ENCODE measurements at regions not wholly inside any gene's neighbourhood (a gene's known extent, or its start where the extent isn't known, plus 50 kb on each side); places are given as distances from the start of the nearest gene placed in this dataset.
"Not testable (repeated sequence)": the region's sequence is repeated elsewhere in the genome, so short reads cannot be mapped to it uniquely, and the experiment has no call there.

DNA sequence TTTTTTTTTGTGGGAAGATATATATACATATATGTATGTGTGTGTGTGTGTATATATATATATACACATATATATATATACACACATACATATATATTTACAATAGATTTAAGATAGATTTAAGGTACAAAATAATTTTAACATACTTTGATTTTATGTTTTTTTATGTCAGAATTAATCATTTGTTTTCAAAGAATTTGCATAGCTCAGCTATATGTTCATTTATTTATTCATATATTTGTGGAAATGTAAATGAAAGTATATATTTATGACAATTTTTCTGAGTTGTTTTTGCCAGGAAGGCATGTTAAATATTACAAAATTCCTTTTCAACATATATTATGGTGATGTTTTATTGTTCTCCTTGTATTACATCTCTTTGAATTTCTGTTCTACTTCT lies 887.4 kb upstream of the NOVA1 start:
- DNase-seq (ENCODE audit: insufficient read length, low spot score), result no peak
- no peak for FAIRE-seq

DNA sequence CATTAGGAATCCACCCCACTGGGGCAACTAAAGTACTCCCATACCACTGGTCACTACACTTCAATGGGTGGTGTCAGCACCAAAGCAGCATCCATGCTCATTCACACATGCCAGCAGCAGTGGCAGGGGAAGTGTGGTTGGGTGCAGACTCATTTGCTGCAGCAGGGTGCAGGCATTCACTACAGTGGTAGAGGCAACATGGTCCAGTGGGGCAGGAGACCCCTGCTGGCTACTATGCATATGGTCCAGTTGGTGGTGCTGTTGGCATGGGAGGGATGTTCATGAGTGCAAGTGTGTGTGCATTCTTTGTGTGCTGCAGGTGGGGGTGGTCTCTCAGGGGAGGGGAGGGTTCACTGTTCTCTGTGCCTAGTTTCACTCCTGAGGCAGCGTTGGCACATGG lies 908.4 kb upstream of the NOVA1 start:
- peak; percentile 80 for FAIRE-seq
- DNase-seq (ENCODE audit: insufficient read length, low spot score), result no peak

DNA sequence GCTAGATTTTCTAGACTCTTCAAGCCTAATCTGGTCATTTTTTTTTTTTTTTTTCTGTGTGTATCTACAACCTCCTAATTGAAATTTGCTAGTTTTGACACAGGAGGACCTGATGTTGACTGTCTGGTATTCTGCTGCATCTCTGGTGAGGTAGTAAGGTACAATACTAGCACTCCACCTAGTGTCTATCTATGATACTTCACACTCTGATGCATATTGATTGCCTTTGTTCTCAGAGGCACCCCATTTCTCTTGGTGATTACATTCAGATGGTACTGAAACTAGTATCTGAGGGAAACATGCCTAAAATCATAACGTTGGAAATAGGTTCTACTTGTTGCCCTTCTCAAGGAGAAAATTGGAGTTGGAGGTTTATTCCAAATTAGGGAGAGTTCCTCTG lies 930.5 kb upstream of the NOVA1 start:
- DNase-seq (ENCODE audit: insufficient read length, low spot score) (peak; percentile 60), FAIRE-seq (peak; percentile 92)

DNA sequence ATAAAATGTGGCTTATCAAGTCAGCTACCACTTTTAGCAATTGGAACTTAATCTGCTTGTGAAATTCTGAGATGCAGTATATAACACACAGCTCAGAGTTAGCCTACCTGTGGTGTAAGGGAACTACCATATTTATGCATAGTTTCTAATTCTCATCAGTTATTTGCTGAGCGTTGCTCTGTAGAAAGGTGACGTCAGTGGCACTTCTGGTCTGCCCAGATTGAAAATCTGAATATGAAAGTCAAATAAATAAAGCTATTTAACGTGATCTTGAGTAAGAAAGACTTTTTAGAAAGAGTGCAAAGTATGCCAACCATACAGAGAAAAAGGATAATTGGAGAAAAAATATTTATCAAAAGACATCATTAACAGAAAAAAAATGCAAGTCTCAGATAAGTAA lies 938.9 kb upstream of the NOVA1 start:
- DNase-seq (ENCODE audit: insufficient read length, low spot score), result no peak
- FAIRE-seq, result no peak

DNA sequence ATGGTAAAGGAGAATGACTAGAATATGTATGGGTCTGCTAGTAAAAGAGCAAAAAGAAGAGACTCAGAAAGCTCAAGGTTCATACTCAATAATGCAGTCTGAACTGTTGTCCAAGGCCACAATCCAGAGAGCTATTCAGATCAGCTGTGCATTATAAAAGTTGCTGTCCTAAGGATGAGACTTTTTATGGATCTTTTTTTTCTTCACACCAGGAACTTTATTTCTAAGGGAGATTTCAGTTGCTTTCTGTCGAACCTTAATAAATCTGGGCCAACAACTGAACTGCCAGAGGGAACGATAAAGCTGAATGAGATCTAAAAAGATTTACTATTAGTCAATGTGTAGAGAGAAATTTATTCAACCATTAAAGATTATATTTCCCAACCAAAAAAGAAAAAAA lies 948.3 kb upstream of the NOVA1 start:
- FAIRE-seq (no peak), DNase-seq (ENCODE audit: insufficient read length, low spot score) (no peak)

DNA sequence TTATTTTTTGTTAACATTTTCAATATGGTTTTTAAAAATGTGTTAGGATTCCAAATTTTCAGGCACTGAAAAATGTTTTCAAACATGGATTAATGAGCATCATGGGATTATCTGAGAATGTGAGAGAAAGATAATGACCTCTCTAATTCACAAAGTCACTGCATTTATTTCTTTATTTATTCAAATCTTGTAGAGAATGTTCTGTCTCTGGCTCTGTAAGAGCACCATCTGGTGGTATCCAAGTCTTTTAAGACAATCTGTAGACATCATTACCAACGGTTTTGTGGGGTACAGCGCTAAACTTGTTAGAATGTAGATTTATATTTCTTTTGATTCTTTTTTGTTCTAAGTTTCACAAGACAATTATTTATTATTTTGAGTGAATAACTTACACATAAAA lies 956.0 kb upstream of the NOVA1 start:
- FAIRE-seq (no peak), DNase-seq (ENCODE audit: insufficient read length, low spot score) (no peak)

DNA sequence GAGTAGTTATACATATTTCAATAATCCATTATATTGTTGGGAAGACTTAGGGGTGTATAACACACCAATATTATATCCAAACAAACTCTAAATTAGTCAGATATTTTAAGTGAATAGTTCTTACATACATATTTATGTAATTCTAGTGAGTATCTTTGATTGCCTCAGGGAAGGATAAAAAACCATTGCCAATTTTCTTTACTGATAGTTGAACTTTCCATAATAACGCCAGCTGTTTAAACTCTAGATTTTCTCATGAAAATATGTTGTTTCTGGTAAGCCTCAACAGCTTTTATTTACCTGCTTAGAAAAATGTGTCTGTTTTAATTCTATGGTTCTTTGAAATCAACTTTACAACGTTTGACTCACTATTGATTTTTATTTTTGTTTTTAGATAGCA lies 959.6 kb upstream of the NOVA1 start:
- no peak for FAIRE-seq
- no peak for DNase-seq (ENCODE audit: insufficient read length, low spot score)

DNA sequence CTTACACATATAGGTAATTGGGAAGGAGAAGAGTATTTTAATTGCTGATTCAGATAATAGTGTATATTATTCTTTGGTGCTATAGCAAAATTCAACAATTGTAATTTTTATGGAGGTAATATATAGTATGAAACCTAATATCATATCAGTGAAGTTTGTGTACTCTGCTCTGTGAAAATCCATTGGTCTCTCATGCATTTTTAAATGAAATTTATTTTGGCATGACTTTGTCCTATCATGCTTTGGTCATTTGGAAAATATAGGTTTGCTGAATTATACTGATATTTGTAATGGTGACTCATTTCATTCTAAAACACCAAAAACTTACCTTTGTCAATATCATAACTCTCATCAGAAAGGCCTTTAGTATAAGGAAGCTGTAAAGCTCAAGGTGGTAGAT lies 962.0 kb upstream of the NOVA1 start:
- DNase-seq (ENCODE audit: insufficient read length, low spot score) (no peak), FAIRE-seq (no peak)

DNA sequence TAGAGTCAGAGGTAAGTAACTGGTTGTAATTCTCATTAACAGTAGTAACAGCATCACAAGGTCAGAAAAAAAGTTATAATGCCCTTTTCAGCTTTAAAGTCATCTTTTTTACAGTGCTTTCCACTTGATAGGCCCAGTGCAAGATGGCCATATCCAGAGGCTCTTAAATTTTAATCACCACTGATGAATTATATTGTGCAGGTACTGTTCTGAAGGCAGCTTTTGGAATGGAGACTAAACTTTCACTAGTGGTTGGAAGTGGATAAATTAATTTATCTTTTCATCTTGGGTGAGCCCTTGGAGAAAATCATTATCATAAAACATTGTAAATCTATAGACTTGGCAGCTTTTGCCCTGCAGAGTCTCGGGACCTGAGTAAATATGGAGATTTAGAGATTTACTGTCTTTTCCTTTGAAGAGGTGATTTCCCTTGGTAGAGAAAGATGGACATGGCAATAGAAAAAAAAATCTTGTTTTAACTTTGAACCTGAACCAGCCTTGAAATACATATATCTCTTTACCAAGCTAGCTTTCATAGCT lies 969.1 kb upstream of the NOVA1 start:
- DNase-seq (ENCODE audit: insufficient read length, low spot score), result no peak
- FAIRE-seq, result no peak

DNA sequence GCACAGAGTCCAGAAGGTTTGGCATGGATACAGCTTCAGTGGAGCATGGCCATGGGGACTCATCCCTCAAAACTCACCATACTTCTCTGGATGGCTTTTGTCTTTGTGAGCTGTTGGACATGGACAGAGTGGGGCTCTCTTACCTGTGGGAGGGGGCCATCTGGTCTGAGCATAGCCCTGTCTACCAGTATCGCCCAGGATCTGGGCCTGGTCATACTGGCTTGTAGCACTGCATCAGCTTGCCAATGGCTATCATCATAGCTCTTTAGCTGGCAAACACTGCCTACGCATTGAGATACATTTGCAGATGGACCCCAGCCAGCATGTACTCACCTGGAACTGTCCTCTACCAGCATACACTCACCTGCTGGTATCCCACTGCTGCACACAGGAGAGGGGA lies 975.2 kb upstream of the NOVA1 start:
- no peak for FAIRE-seq
- DNase-seq (ENCODE audit: insufficient read length, low spot score), result no peak

DNA sequence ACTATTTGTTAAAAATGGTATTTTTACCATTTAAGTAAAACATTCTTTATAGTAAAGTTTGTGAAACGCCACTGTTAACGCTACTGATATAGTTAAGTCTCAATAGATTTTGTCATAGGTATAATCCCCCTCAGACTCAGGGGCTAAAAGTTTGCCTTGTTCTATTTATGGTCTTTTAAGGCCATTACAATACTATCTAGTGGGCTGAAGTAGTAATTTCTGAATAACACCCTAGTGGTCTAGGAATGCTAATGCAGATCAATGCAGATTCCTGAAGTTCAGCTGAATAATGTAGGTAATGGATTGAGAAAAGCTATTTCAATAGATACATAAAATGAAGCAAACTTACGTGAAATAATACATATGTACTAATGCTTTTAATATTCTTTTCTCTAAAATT lies 989.3 kb upstream of the NOVA1 start:
- no peak for DNase-seq (ENCODE audit: insufficient read length, low spot score)
- no peak for FAIRE-seq

DNA sequence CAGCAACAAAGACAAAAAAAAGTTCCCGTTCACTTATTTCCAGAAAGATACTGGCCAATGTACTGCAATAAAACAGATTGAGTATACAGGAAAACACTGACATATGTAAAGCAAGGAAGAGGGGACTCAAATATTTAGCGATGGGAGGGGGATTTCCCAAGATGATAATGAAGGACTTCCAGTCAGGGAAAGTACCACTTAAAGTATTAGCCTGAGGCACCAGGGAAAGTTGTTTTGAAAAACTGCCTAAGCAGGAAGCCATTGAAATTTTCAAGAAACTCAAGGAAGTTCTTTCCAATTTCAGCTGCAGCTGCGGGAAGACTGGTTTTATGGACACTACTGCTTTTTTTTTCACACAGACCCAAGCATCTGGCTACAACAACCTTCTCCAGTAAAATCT lies 1007.4 kb upstream of the NOVA1 start:
- DNase-seq (ENCODE audit: insufficient read length, low spot score), result no peak
- no peak for FAIRE-seq

DNA sequence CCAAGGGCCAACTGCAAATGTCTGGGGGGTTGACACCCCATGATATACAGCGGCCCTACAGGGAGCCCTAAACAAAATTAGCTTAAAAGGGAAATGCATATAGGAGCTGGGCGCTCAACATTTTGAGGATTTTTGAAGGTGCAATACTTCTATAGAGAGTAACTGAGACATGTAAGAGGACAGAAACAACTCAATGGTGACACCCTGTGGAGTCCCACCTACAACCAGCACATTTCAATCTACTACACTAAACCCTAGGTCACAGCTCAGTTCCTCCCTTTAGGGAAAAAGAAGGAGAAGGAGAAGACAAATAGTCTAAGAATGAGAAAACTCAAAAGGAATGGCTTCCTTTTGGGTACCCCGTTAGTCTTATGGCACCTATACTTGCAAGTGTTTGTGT lies 1010.5 kb upstream of the NOVA1 start:
- DNase-seq (ENCODE audit: insufficient read length, low spot score) (no peak), FAIRE-seq (no peak)

DNA sequence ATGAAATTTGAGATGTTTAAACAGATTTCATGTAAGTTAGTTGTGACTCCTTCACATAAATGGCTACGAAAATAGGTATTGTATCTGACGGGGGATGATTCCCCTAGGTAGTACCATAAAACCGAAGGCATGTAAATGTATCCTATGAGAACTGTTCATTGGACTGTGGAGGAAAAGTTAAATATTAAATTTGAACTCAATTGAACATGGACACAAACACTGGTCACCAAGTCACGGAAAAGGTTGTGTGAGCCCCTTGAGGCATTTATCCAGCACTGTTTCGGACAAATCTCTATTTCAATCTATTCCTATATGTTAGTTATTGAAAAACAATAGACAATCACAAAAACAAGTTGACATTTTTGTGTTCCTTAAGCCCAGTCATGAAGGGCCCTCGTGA lies 1014.3 kb upstream of the NOVA1 start:
- DNase-seq (ENCODE audit: insufficient read length, low spot score), result no peak
- no peak for FAIRE-seq

DNA sequence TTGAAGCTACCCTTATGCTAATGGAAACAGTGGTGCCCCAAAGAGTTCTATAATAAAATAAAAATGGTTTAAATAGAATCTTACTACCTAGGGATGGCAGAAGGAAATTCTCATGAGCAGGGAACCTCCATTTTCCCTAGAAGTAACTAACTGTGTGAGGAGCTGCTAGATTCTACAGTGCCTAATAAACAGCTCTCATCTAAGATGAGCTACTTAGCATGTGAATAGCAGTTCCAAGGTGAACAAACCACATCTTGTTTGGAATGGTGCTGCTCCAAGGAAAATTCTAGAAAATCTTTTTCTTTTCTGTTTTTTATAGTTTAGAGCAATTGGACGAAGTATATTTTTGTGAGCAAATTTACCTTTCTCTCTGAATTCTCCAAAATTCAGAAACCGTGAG lies 1015.3 kb upstream of the NOVA1 start:
- no peak for FAIRE-seq
- DNase-seq (ENCODE audit: insufficient read length, low spot score), result no peak

DNA sequence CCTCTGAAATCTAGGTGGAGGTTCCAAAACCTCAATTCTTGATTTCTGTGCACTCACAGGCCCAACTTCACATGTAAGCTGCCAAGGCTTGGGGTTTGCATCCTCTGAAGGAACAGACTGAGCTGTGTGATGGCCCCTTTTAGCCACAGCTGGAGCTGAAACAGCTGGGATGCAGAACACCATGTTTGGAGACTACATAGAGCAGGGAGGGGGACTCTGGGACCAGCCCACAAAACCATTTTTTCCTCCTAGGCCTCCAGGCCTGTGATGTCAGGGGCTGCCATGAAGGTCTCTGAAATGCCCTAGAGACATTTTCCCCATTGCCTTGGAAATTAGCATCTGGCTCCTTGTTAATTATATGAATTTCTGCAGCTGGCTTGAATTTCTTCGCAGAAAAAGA lies 1025.9 kb upstream of the NOVA1 start:
- FAIRE-seq (no peak), DNase-seq (ENCODE audit: insufficient read length, low spot score) (no peak)

DNA sequence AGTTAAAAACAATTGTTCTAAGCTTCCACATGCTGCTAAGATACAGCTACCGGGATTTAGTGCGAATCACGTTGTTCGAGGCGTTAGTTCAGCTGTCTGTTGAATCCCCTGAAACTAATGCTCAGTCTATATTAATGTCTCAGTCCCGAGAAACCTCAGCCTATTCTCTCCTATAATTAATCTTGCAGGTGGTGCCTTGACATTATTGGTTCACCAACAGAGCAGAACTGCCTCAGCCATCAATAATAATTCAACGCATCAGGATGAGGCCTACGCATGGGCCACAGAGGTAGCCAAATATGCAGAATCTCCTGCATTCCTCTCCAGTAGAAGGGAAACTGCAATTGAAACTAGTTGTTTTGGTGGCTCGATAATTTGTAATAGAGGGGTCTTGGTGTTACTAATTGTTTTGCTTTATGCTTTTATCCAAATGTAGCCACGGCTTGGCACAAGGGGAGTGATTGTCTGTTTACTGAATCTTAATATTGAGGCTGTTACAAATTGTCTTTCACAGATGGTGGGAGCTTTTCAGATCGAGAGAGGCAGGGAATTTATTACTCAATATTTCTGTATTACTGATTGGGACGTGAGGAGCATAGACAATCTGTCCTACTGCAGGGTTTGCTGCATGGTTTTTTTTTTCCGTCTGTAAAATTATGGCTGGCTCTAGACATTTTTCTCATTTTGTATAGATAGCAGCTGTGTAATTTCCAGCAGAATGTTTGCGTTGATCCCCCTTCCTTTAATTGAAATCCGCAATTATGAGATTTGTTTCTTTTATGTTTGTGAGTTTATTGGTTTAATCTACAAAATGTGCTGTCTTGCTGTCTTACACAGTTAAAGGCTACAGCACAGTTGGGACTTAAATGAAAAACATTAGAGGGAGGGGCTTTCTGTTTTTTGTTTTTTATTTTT lies 1036.5 kb upstream of the NOVA1 start:
- no peak for DNase-seq (ENCODE audit: insufficient read length, low spot score)
- FAIRE-seq, result no peak

DNA sequence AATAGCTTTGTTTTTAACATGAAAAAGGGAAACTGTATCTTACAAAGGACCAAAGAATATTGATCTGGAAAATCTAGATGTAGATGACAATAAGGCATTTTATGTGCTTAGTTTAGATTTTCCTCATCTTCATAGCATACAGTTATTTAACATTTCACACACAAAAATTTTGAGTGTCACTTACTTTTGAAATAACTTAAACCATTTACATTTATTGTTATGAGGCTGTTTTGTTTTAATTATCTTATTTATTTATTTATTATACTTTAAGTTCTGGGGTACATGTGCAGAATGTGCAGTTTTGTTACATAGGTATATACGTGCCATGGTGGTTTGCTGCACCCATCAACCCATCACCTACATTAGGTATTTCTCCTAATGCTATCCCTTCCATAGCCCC lies 1042.9 kb upstream of the NOVA1 start:
- DNase-seq (ENCODE audit: insufficient read length, low spot score); FAIRE-seq: not testable (repeated sequence)

DNA sequence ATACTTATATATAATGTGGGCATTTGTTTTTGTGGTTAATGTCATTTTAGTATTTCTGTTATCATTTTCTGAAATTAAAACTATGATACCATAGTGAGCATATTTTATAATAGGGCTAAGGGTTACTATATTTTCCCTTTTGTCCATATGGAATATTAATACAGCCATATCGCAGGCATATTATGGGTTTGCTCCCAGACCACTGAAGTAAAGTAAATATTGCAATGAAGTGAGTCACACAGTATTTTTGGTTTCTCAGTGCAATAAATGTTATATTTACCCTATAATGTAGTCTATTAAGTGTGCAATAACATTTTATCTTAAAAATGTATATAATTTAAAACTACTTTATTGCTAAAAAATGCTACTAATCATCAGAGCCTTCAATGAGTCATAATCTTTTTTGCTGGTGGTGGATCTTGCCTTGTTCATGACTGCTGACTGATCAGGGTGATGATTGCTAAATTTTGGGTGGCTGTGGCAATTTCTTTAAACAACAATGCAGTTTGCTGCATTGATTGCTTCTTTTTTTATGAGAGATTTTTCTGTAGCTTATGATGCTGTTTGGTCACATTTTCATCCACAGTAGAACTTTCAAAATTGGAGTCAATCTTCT lies 1044.5 kb upstream of the NOVA1 start:
- FAIRE-seq (no peak), DNase-seq (ENCODE audit: insufficient read length, low spot score) (no peak)

DNA sequence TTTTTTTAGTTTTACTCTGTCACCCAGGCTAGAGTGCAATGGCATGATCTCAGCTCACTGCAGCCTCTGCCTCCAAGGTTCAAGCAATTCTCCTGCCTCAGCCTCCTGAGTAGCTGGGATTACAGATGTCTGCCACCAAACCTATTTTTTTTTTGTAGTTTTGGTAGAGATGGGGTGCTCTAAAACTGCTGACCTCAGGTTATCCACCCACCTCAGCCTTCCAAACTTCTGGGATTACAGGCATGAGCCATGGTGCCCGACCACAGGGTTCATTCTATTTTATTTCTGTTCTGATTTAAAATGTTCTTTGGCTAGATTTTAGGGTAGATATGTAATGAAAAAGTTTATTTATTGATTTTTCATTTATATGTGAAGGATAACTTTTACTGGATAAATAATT lies 1062.8 kb upstream of the NOVA1 start:
- no peak for DNase-seq (ENCODE audit: insufficient read length, low spot score)
- no peak for FAIRE-seq

DNA sequence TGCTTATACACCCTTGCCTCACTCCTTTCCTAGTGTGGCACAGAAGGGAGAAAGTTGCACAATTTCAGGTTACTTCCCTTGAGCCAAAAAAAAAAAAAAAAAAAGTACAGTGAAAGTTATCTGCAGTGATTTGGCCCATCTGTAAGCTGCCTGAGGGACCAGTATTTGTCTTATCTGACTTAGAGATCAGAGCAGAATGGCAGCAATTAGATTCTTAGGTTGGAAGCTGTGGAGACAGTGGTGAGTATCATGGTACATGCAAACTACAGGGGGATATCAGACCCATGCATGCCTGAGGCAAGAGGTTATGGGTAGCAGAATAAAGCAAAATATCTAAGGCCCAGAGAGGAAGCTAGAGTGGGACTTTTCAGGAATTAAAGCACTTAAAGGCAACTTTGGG lies 1070.7 kb upstream of the NOVA1 start:
- FAIRE-seq, result no peak
- no peak for DNase-seq (ENCODE audit: insufficient read length, low spot score)

DNA sequence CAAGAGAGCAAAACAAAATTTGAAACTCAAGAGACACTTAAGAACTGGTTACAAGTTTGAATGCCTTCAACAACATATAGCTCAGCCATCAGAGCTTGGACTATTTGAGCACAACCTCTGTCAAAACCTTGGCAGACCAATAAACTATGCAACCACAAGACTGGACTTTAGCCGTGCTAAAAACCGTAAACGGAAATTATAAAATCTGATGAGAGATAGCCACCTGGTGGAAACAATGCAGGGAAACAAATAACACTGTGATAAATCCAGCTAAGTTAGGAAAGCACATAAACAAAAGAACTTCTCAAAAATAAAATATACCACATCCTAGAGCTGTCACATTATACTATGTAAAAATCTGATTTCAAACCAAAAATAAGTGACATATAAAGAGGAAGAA lies 1074.2 kb upstream of the NOVA1 start:
- no peak for FAIRE-seq
- DNase-seq (ENCODE audit: insufficient read length, low spot score), result peak; percentile 10

All from HTR-8/SVneo (cell line).